ENCODE measurements at regions not wholly inside any gene's neighbourhood (a gene's known extent, or its start where the extent isn't known, plus 50 kb on each side); places are given as distances from the start of the nearest gene placed in this dataset.

DNA sequence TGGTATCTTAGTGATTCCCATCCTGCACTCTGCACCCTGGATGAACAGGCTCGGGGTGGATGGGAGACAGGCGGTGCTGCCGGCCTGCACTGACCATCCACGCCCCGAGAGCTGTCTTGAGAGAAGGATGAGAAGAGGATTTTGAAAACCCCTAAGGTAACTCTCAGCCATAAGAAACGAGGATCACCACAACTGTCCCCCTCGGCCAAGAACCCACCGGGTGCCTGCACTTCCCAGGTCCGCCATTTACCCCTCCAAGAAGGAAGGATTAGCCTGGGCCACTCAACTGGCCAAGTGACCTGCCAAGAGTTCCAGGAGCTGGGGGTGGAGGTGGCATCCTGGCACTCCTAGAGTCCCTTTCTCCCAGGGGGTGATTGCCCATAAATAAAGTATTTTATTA lies 302.4 kb upstream of the TNRC6C start:
- TF ChIP-seq, protein P1, sequence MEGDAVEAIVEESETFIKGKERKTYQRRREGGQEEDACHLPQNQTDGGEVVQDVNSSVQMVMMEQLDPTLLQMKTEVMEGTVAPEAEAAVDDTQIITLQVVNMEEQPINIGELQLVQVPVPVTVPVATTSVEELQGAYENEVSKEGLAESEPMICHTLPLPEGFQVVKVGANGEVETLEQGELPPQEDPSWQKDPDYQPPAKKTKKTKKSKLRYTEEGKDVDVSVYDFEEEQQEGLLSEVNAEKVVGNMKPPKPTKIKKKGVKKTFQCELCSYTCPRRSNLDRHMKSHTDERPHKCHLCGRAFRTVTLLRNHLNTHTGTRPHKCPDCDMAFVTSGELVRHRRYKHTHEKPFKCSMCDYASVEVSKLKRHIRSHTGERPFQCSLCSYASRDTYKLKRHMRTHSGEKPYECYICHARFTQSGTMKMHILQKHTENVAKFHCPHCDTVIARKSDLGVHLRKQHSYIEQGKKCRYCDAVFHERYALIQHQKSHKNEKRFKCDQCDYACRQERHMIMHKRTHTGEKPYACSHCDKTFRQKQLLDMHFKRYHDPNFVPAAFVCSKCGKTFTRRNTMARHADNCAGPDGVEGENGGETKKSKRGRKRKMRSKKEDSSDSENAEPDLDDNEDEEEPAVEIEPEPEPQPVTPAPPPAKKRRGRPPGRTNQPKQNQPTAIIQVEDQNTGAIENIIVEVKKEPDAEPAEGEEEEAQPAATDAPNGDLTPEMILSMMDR (IDR thresholded peaks at IDR 0.05; ENCODE audit: insufficient read depth, low read length, missing control alignments): no peak
- DNase-seq (ENCODE audit: low read depth, low spot score): no peak
- POLR2A ChIA-PET: no interaction called here
- H3K4me3 ChIP-seq (ENCODE audit: low read depth, low read length): no peak overlapping the region
- CTCF ChIA-PET: no interaction called here

DNA sequence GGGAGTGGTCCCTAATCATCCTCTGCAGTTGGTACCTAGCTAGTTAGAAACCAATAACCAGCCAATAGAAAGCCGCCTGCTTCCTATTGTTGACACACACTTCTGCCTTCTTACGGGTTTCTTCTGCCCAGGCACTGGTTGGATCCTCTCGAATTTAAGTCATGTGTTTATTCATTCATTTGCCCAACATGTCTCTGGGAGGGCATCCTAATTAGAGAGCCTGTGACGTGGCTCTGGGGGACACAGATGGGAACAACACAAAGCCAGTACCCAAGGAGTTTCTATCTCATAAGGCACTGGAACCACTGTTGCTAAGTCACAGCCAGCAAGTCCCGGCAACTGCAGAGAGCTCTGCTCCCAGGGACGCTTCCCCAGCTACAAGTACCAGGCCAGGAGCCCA lies 300.7 kb upstream of the TNRC6C start:
- TF ChIP-seq, protein P1 (IDR thresholded peaks at IDR 0.05; ENCODE audit: insufficient read depth, low read length, missing control alignments): no peak

DNA sequence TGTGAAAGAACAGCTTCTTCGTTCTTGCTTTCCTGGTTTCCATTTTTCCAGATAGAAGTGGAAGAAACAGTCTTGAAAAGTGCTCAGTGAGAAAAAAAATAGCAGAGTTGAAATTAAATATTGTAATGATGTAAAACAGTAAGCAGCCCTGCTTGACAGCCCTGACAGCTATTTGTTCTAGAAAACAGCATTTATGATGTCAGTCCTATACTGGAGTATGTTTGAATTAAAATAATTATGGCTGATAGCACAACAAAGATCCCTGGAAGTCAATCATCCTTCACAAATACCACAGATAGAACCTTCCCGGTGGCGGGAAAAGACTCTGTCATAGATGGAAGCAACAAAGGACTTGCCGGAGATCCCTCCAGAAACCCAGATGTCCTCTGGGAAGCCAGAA lies 298.0 kb upstream of the TNRC6C start:
- ChIA-PET POLR2A (no interaction called here), CTCF (no interaction called here)
- no peak overlapping the region for H3K4me3 ChIP-seq (ENCODE audit: low read depth, low read length)
- no peak for DNase-seq (ENCODE audit: low read depth, low spot score)
- TF ChIP-seq, protein P1 (IDR thresholded peaks at IDR 0.05; ENCODE audit: insufficient read depth, low read length, missing control alignments): no peak

More for the DNA sequence above, 300.7 kb upstream of the TNRC6C start:
- ChIA-PET CTCF (no interaction called here), POLR2A (no interaction called here)
- H3K4me3 ChIP-seq (ENCODE audit: low read depth, low read length): no peak overlapping the region
- no peak for DNase-seq (ENCODE audit: low read depth, low spot score)

DNA sequence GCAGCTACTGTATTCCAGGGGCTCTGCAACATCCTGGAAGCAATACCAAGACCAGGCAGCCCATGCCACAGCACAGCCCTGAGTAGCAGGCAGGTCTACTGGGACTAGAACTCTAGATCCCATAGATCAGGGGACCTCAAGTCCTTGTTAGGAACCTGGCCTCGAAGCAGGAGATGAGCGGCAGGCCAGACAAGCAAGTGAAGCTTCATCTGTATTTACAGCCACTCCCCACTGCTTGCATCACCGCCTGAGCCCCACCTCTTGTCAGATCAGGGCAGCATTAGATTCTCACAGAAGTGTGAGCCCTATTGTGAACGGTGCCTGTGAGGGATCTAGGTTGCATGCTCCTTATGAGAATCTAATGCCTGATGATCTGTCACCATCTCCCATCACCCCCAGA lies 295.7 kb upstream of the TNRC6C start:
- no peak for DNase-seq (ENCODE audit: low read depth, low spot score)
- ChIA-PET CTCF (no interaction called here), POLR2A (no interaction called here)
- no peak overlapping the region for H3K4me3 ChIP-seq (ENCODE audit: low read depth, low read length)
- TF ChIP-seq, protein P1 (IDR thresholded peaks at IDR 0.05; ENCODE audit: insufficient read depth, low read length, missing control alignments): no peak

DNA sequence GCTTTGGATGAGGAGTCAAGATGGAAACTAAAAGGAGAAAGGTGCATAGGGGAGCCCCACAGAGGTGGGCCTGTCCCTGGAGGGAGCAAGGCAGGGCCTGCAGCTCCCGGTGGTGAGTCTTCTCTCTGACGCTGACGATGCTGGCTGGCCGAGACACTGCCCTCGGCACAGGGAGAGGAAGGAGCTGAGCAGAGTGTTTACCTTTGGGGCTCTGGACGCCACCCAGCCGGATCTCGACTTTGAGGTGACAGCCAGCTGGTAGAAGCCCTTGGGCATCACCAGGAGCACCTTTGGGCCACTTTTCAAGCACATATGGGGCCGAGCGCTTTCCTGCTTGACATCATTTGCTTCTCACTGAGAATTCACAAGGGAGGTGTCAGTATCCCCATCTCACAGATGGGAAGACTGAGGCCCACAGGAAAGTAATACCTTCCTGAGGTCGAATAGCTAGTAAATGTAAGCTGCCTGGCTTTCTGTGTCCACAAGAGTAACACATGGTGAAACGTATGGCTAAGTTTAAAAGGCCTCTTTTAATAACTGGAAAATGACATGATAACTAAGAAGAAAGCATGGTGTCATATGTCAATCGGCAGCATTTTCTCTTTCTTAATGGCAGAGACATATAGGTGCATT lies 294.3 kb upstream of the TNRC6C start:
- TF ChIP-seq, protein P1 (IDR thresholded peaks at IDR 0.05; ENCODE audit: insufficient read depth, low read length, missing control alignments): no peak
- H3K4me3 ChIP-seq (ENCODE audit: low read depth, low read length): no peak overlapping the region
- ChIA-PET POLR2A (no interaction called here), CTCF (no interaction called here)
- DNase-seq (ENCODE audit: low read depth, low spot score): no peak

DNA sequence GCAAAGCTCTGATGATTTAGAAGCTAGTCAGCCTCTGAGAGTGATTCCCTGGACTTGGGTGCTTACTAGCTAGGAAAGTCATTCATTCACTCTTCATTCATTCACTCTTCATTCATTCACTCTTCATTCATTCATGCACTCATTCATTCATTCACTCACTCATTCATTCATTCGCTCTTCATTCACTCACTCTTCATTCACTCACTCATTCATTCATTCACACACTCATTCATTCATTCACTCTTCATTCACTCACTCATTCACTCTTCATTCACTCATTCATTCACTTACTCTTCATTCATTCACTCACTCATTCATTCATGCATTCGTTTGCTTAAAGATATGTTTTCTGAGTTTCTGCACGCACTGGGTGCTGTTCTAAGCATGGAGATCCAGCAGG lies 292.7 kb upstream of the TNRC6C start:
- ChIA-PET CTCF (no interaction called here), POLR2A (no interaction called here)

More for the DNA sequence above, 292.7 kb upstream of the TNRC6C start:
- TF ChIP-seq, protein P1 (IDR thresholded peaks at IDR 0.05; ENCODE audit: insufficient read depth, low read length, missing control alignments): no peak
- DNase-seq (ENCODE audit: low read depth, low spot score): no peak
- H3K4me3 ChIP-seq (ENCODE audit: low read depth, low read length): no peak overlapping the region

Measured in AG04449 (cell line).